Lung (tissue), 11 donors: ENCODE measurements at regions not wholly inside any gene's neighbourhood (a gene's known extent, or its start where the extent isn't known, plus 50 kb on each side); places are given as distances from the start of the nearest gene placed in this dataset.

Source experiments
- ATAC-seq: fragments of 200-7000 bp; cut with Tn5 transposase; one replicate; pipeline ENCODE4 v1.9.1; 2020; ENCODE audit warnings: moderate number of reproducible peaks; ENCODE audit not compliant: insufficient read depth, low FRiP score
- DNase-seq, 3 donors: peaks; one replicate each; pipeline ENCODE4 v3.0.0-alpha.2; 2013 to 2017
- H3K27ac ChIP-seq, 2 donors: one replicate each; pipeline ENCODE4 v1.5.1; 2013; ENCODE audit warnings: mild to moderate bottlenecking in 2 of 2, moderate library complexity in 2 of 2, control low read depth in 1 of 2, inconsistent platforms in 1 of 2, low read depth in 1 of 2, low read length in 1 of 2
- H3K27me3 ChIP-seq, 3 donors: one replicate each; pipeline ENCODE4 v1.5.1; 2013; ENCODE audit warnings: low read length in 2 of 3; ENCODE audit not compliant: control insufficient read depth in 3 of 3, insufficient read depth in 3 of 3
- H3K36me3 ChIP-seq, 4 donors: one replicate each; pipeline ENCODE4 v1.5.1; 2013; ENCODE audit warnings: low read length in 4 of 4, mild to moderate bottlenecking in 1 of 4, moderate library complexity in 1 of 4; ENCODE audit not compliant: control insufficient read depth in 4 of 4, insufficient read depth in 4 of 4
- H3K4me1 ChIP-seq, 5 donors: one replicate each; pipeline ENCODE4 v1.5.1; 2013; ENCODE audit warnings: low read length in 5 of 5, mild to moderate bottlenecking in 2 of 5, moderate library complexity in 1 of 5; ENCODE audit not compliant: control insufficient read depth in 5 of 5, insufficient read depth in 5 of 5
- H3K4me3 ChIP-seq: one replicate; pipeline ENCODE4 v1.5.1; 2013; ENCODE audit warnings: mild to moderate bottlenecking, control low read depth, moderate library complexity
- H3K9ac ChIP-seq, 2 donors: one replicate each; pipeline ENCODE4 v1.5.1; 2013; ENCODE audit warnings: low read length in 2 of 2, control low read depth in 1 of 2; ENCODE audit not compliant: insufficient read depth in 1 of 2
- H3K9me3 ChIP-seq, 4 donors: one replicate each; pipeline ENCODE4 v1.5.1; 2013; ENCODE audit warnings: low read length in 3 of 4, mild to moderate bottlenecking in 1 of 4, moderate library complexity in 1 of 4; ENCODE audit not compliant: control insufficient read depth in 4 of 4, insufficient read depth in 3 of 4
- CTCF ChIP-seq: IDR thresholded peaks from 2 replicates; pipeline ENCODE4 v1.5.1; 2012; ENCODE audit warnings: mild to moderate bottlenecking; ENCODE audit errors: control extremely low read depth, extremely low read depth
- WGBS, 2 donors: extraction: QIAGEN DNeasy Blood & Tissue Kit; methylation state at CpG; one replicate each; pipeline ENCODE4 v1.1.7; 2013; 5-methylcytosine and 5-hydroxymethylcytosine counted together
- donor health status: control.
- donor health status: control.
- donor health status: Bipolar disorder and iron deficiency.
- donor health status: healthy.
- donor health status: DM: yes; HTN: yes; CAD: no.

GRCh38 chr7:132072873-132073272 is 503.4 kb downstream of the PLXNA4 start:
- no peak for ATAC-seq
- Histone ChIP-seq H3K4me1 (peaks cover 0 to 22% (median 3%) of the 10 kb centered on the region in 5 donors), H3K4me3 (no peak overlapping the region), H3K9ac (no peak overlapping the region), H3K27me3 (peaks cover 0 to 14% (median 7%) of the 10 kb centered on the region in 3 donors), H3K27ac (peak overlapping the region in 1 of 2 donors; percentile 10), H3K9me3 (no peaks in the 10 kb centered on the region), H3K36me3 (no peaks in the 10 kb centered on the region)
- no peak for TF ChIP-seq CTCF
- peak in 1 of 3 donors; percentile 8 for DNase-seq

GRCh38 chr7:132072165-132072564 is 504.1 kb downstream of the PLXNA4 start:
- Histone ChIP-seq H3K4me3 (no peak overlapping the region), H3K27ac (peak overlapping the region in 1 of 2 donors; percentile 10), H3K9me3 (no peaks in the 10 kb centered on the region), H3K9ac (no peak overlapping the region), H3K27me3 (peaks cover 0 to 14% (median 7%) of the 10 kb centered on the region in 3 donors), H3K36me3 (no peaks in the 10 kb centered on the region), H3K4me1 (peaks cover 0 to 19% (median 4%) of the 10 kb centered on the region in 5 donors)
- DNase-seq (no peak), ATAC-seq (no peak)
- no peak for TF ChIP-seq CTCF
- WGBS, 2 donors: 86 to 94% methylated on average over 4 of the region's 4 CpGs

GRCh38 chr7:132069306-132069705 is 507.0 kb downstream of the PLXNA4 start:
- no peak for TF ChIP-seq CTCF
- H3K36me3 ChIP-seq: no peaks in the 10 kb centered on the region
- H3K4me1 ChIP-seq: peaks cover 0 to 23% (median 11%) of the 10 kb centered on the region in 5 donors
- no peak overlapping the region for H3K27ac ChIP-seq
- ATAC-seq (no peak), DNase-seq (no peak)
- WGBS, 2 donors: 66 to 72% methylated on average over 4 of the region's 4 CpGs
- H3K9me3 ChIP-seq: peaks cover 0 to 4% (median 0%) of the 10 kb centered on the region in 4 donors
- no peak overlapping the region for H3K4me3 ChIP-seq
- peaks cover 0 to 11% (median 0%) of the 10 kb centered on the region in 3 donors for H3K27me3 ChIP-seq
- no peak overlapping the region for H3K9ac ChIP-seq

GRCh38 chr7:132066761-132067171 is 509.5 kb downstream of the PLXNA4 start:
- peaks cover 0 to 23% (median 7%) of the 10 kb centered on the region in 5 donors for H3K4me1 ChIP-seq
- no peak for TF ChIP-seq CTCF
- WGBS, 2 donors: 62 to 65% methylated on average over 12 of the region's 12 CpGs
- ATAC-seq (no peak), DNase-seq (peak; percentile 82 to 88 (median 86))
- no peak overlapping the region for H3K4me3 ChIP-seq
- H3K36me3 ChIP-seq: no peaks in the 10 kb centered on the region
- peaks cover 0 to 4% (median 0%) of the 10 kb centered on the region in 4 donors for H3K9me3 ChIP-seq
- H3K27ac ChIP-seq: peak overlapping the region in 1 of 2 donors; percentile 79
- H3K27me3 ChIP-seq: peaks cover 0 to 11% (median 0%) of the 10 kb centered on the region in 3 donors
- no peak overlapping the region for H3K9ac ChIP-seq
